Fibroblast of pulmonary artery (primary cell): ENCODE measurements at regions not wholly inside any gene's neighbourhood (a gene's known extent, or its start where the extent isn't known, plus 50 kb on each side); places are given as distances from the start of the nearest gene placed in this dataset.

Source experiments
- DNase-seq: peaks from one replicate; pipeline ENCODE4 v3.0.0-alpha.2; 2010; ENCODE audit warnings: low read depth
- H3K4me3 ChIP-seq: replicated peaks from 2 replicates; pipeline ENCODE4 v1.5.1; 2011; ENCODE audit warnings: low read depth, mild to moderate bottlenecking, control low read depth, low read length, moderate library complexity
- CTCF ChIP-seq: IDR thresholded peaks from 2 replicates; pipeline ENCODE4 v1.5.1; 2011; ENCODE audit warnings: mild to moderate bottlenecking, control low read depth, low read length, inconsistent platforms; ENCODE audit errors: missing control alignments

GRCh38 chr6:10256113-10256690 is 158.7 kb downstream of the TFAP2A start:
- no peak overlapping the region for H3K4me3 ChIP-seq
- DNase-seq: no peak
- TF ChIP-seq CTCF: peak; percentile 23

- no peak for TF ChIP-seq CTCF
- H3K4me3 ChIP-seq: no peak overlapping the region
- DNase-seq: no peak
Observed at GRCh38 chr6:10250655-10251220, 164.1 kb downstream of the TFAP2A start.

GRCh38 chr6:10248378-10248843 is 166.5 kb downstream of the TFAP2A start:
- no peak for TF ChIP-seq CTCF
- peak; percentile 3 for DNase-seq
- H3K4me3 ChIP-seq: no peak overlapping the region

GRCh38 chr6:10237298-10238038 is 177.4 kb downstream of the TFAP2A start:
- no peak overlapping the region for H3K4me3 ChIP-seq
- TF ChIP-seq CTCF: no peak
- no peak for DNase-seq

GRCh38 chr6:10235344-10235743 is 179.5 kb downstream of the TFAP2A start:
- DNase-seq: no peak
- no peak overlapping the region for H3K4me3 ChIP-seq
- TF ChIP-seq CTCF: no peak

- DNase-seq: no peak
- no peak overlapping the region for H3K4me3 ChIP-seq
- TF ChIP-seq CTCF: no peak
Observed at GRCh38 chr6:10230531-10230930, 184.3 kb downstream of the TFAP2A start.
